GM23338 (cell line): ENCODE measurements at regions not wholly inside any gene's neighbourhood (a gene's known extent, or its start where the extent isn't known, plus 50 kb on each side); places are given as distances from the start of the nearest gene placed in this dataset.

Experiments used
- ATAC-seq: fragments of 200-7000 bp; cut with Tn5 transposase; 3 replicates; pipeline ENCODE4 v1.9.1; 2020
- DNase-seq: peaks from one replicate; pipeline ENCODE4 v3.0.0-alpha.2; 2015; ENCODE audit warnings: low spot score
- H2AFZ ChIP-seq: fragments of 200-600 bp; sonication (generic); 2 replicates; pipeline ENCODE4 v1.8.0; 2016; ENCODE audit warnings: antibody characterized with exemption, mild to moderate bottlenecking, moderate library complexity
- H3F3A ChIP-seq: fragments of 200-600 bp; sonication (generic); replicated peaks from 2 replicates; pipeline ENCODE4 v1.8.0; 2017; ENCODE audit warnings: antibody characterized with exemption, mixed run types, low read depth
- H3K27ac ChIP-seq: fragments of 200-600 bp; sonication (generic); 2 replicates; pipeline ENCODE4 v1.6.1; 2016; ENCODE audit warnings: low read depth
- H3K27me3 ChIP-seq: fragments of 200-600 bp; sonication (generic); 2 replicates; pipeline ENCODE4 v1.8.0; 2016; ENCODE audit warnings: mild to moderate bottlenecking, mixed run types, moderate library complexity; ENCODE audit not compliant: insufficient read depth
- H3K36me3 ChIP-seq: fragments of 200-600 bp; sonication (generic); 2 replicates; pipeline ENCODE4 v1.8.0; 2016; ENCODE audit warnings: mild to moderate bottlenecking; ENCODE audit not compliant: insufficient read depth
- H3K4me1 ChIP-seq: fragments of 200-600 bp; sonication (generic); 2 replicates; pipeline ENCODE4 v1.8.0; 2016; ENCODE audit warnings: mild to moderate bottlenecking, moderate library complexity; ENCODE audit not compliant: insufficient read depth
- H3K4me2 ChIP-seq: fragments of 200-600 bp; sonication (generic); 2 replicates; pipeline ENCODE4 v1.7.1; 2017; ENCODE audit warnings: mixed run types
- H3K4me3 ChIP-seq: fragments of 200-600 bp; sonication (generic); 2 replicates; pipeline ENCODE4 v1.6.1; 2016; ENCODE audit warnings: mixed run types
- H3K79me2 ChIP-seq: fragments of 200-600 bp; sonication (generic); replicated peaks from 2 replicates; pipeline ENCODE4 v1.8.0; 2017; ENCODE audit warnings: mild to moderate bottlenecking; ENCODE audit not compliant: insufficient read depth
- H3K9me2 ChIP-seq: fragments of 200-600 bp; sonication (generic); 2 replicates; pipeline ENCODE4 v1.8.0; 2017; ENCODE audit not compliant: insufficient read depth
- H4K20me1 ChIP-seq: fragments of 200-600 bp; sonication (generic); replicated peaks from 2 replicates; pipeline ENCODE4 v1.8.0; 2017; ENCODE audit warnings: mild to moderate bottlenecking; ENCODE audit not compliant: insufficient read depth
- H3K27ac Mint-ChIP-seq: 2 replicates; pipeline ENCODE4 v1.8.0; 2020; ENCODE audit warnings: inconsistent platforms, mild to moderate bottlenecking, moderate library complexity, mixed read lengths
- H3K27me3 Mint-ChIP-seq: 3 replicates; pipeline ENCODE4 v1.8.0; 2022; ENCODE audit warnings: low read depth, mild to moderate bottlenecking, moderate library complexity, mixed read lengths, inconsistent platforms; ENCODE audit not compliant: insufficient read depth, poor library complexity
- H3K36me3 Mint-ChIP-seq: 3 replicates; pipeline ENCODE4 v1.8.0; 2021; ENCODE audit warnings: low read depth, mild to moderate bottlenecking, inconsistent platforms, moderate library complexity, mixed read lengths
- H3K4me1 Mint-ChIP-seq: 3 replicates; pipeline ENCODE4 v1.8.0; 2020; ENCODE audit warnings: mild to moderate bottlenecking, inconsistent platforms, mixed read lengths
- H3K4me3 Mint-ChIP-seq: 3 replicates; pipeline ENCODE4 v1.8.0; 2021; ENCODE audit warnings: moderate library complexity, mild to moderate bottlenecking, inconsistent platforms, mixed read lengths
- H3K9me3 Mint-ChIP-seq: 3 replicates; pipeline ENCODE4 v1.8.0; 2020; ENCODE audit warnings: moderate library complexity, mild to moderate bottlenecking, inconsistent platforms, mixed read lengths
- CREB1 ChIP-seq: fragments of 250-450 bp; sonication (Bioruptor Pico); IDR thresholded peaks from 2 replicates; pipeline ENCODE4 v1.5.0; 2020; ENCODE audit warnings: low read depth, mild to moderate bottlenecking, moderate library complexity
- CTCF ChIP-seq, 2 experiments: fragments of 200-600 bp in 1 of 2; sonication (generic) in 1 of 2; conservative IDR thresholded peaks; 2 replicates each; pipeline versions ENCODE4 v1.5.1 to v1.6.1; 2016 to 2017; ENCODE audit warnings: antibody characterized with exemption in 2 of 2, low read depth in 2 of 2, mild to moderate bottlenecking in 2 of 2, moderate library complexity in 1 of 2
- ETS1 ChIP-seq: IDR thresholded peaks from 2 replicates; pipeline ENCODE4 v1.6.1; 2016; ENCODE audit warnings: antibody characterized with exemption
- EZH2phosphoT487 ChIP-seq: fragments of 200-600 bp; sonication (generic); IDR thresholded peaks from one replicate; pipeline ENCODE4 v1.8.1; 2018; ENCODE audit warnings: antibody characterized with exemption; ENCODE audit not compliant: unreplicated experiment
- JUNB ChIP-seq: IDR thresholded peaks from one replicate; pipeline ENCODE4 v1.6.1; 2016; ENCODE audit warnings: antibody characterized with exemption; ENCODE audit not compliant: unreplicated experiment
- REST ChIP-seq: IDR thresholded peaks from one replicate; pipeline ENCODE4 v1.6.1; 2018; ENCODE audit warnings: antibody characterized with exemption; ENCODE audit not compliant: unreplicated experiment
- STAT1 ChIP-seq: IDR thresholded peaks from one replicate; pipeline ENCODE4 v1.6.1; 2016; ENCODE audit warnings: antibody characterized with exemption; ENCODE audit not compliant: unreplicated experiment
- ZNF114 ChIP-seq: fragments of 250-450 bp; sonication (Bioruptor Pico); IDR thresholded peaks from 2 replicates; pipeline ENCODE4 v1.5.0; 2020; ENCODE audit warnings: mild to moderate bottlenecking, moderate library complexity
- ZNF331 ChIP-seq: fragments of 250-450 bp; sonication (Bioruptor Pico); IDR thresholded peaks from 2 replicates; pipeline ENCODE4 v1.5.0; 2020; ENCODE audit warnings: low read depth, mild to moderate bottlenecking, moderate library complexity
- ZNF462 ChIP-seq: fragments of 250-450 bp; sonication (Bioruptor Pico); IDR thresholded peaks from 2 replicates; pipeline ENCODE4 v1.5.0; 2020; ENCODE audit warnings: mild to moderate bottlenecking, moderate library complexity

GRCh38 chr3:80434366-80434765 is 666.6 kb upstream of the ROBO1 start:
- DNase-seq (no peak), ATAC-seq (no peak)
- no peak for TF ChIP-seq JUNB
- Histone ChIP-seq H3K79me2 (no peaks in the 10 kb centered on the region), H4K20me1 (no peaks in the 10 kb centered on the region), H2AFZ (no peak overlapping the region), H3K27ac (no peak overlapping the region), H3K4me3 (no peak overlapping the region), H3K4me2 (no peak overlapping the region), H3K4me1 (no peaks in the 10 kb centered on the region), H3K9me2 (peaks cover 4% of the 10 kb centered on the region; the same call in 1 of the 2 replicates), H3F3A (no peaks in the 10 kb centered on the region), H3K27me3 (no peaks in the 10 kb centered on the region), H3K36me3 (no peaks in the 10 kb centered on the region)
- Mint-ChIP-seq H3K4me1 (no peaks in the 10 kb centered on the region), H3K9me3 (no peaks in the 10 kb centered on the region), H3K27me3 (no peaks in the 10 kb centered on the region), H3K27ac (no peak overlapping the region), H3K4me3 (no peak overlapping the region), H3K36me3 (no peaks in the 10 kb centered on the region)

GRCh38 chr3:80424951-80425350 is 657.2 kb upstream of the ROBO1 start:
- H3K27me3 ChIP-seq, result no peaks in the 10 kb centered on the region
- no peaks in the 10 kb centered on the region for H3K79me2 ChIP-seq
- no peaks in the 10 kb centered on the region; the same call in 1 of the 2 replicates for H3K9me2 ChIP-seq
- no peak for DNase-seq
- no peak overlapping the region for H3K27ac Mint-ChIP-seq
- no peak overlapping the region for H3K4me3 ChIP-seq
- H3K4me2 ChIP-seq, result no peak overlapping the region
- H4K20me1 ChIP-seq, result no peaks in the 10 kb centered on the region
- H3K4me1 ChIP-seq, result no peaks in the 10 kb centered on the region
- no peak overlapping the region for H2AFZ ChIP-seq
- no peak overlapping the region for H3K27ac ChIP-seq
- no peaks in the 10 kb centered on the region for H3F3A ChIP-seq
- no peaks in the 10 kb centered on the region for H3K27me3 Mint-ChIP-seq
- H3K4me1 Mint-ChIP-seq, result no peaks in the 10 kb centered on the region; the same call in 2 of the 3 replicates
- no peak for ATAC-seq
- no peaks in the 10 kb centered on the region for H3K36me3 ChIP-seq
- no peaks in the 10 kb centered on the region for H3K36me3 Mint-ChIP-seq
- no peak overlapping the region for H3K4me3 Mint-ChIP-seq
- H3K9me3 Mint-ChIP-seq, result no peaks in the 10 kb centered on the region
- TF ChIP-seq ZNF331 (no peak), STAT1 (no peak), JUNB (no peak), REST (no peak), ETS1 (no peak), EZH2phosphoT487 (no peak), CREB1 (CRISPR knock-in tag) (no peak), ZNF462 (CRISPR knock-in tag) (no peak), ZNF114 (CRISPR knock-in tag) (no peak), CTCF (conservative IDR thresholded peaks at IDR 0.05; ENCODE audit: low read depth in 2 of 2) (no peak)
